Glutamatergic neuron (in vitro differentiated cells): ENCODE measurements at regions not wholly inside any gene's neighbourhood (a gene's known extent, or its start where the extent isn't known, plus 50 kb on each side); places are given as distances from the start of the nearest gene placed in this dataset.

ENCODE experiments used
- DNase-seq: peaks from one replicate; pipeline ENCODE4 v3.0.0; 2022
- H3K27ac Mint-ChIP-seq: one replicate; pipeline ENCODE4 v1.8.0; 2020; ENCODE audit warnings: mild to moderate bottlenecking, mixed read lengths, inconsistent platforms; ENCODE audit not compliant: unreplicated experiment
- H3K27me3 Mint-ChIP-seq: one replicate; pipeline ENCODE4 v1.8.0; 2020; ENCODE audit warnings: mild to moderate bottlenecking, moderate library complexity, mixed read lengths, inconsistent platforms; ENCODE audit not compliant: unreplicated experiment
- H3K36me3 Mint-ChIP-seq: one replicate; pipeline ENCODE4 v1.8.0; 2020; ENCODE audit warnings: mild to moderate bottlenecking, mixed read lengths, inconsistent platforms; ENCODE audit not compliant: unreplicated experiment
- H3K4me1 Mint-ChIP-seq: one replicate; pipeline ENCODE4 v1.8.0; 2020; ENCODE audit warnings: mild to moderate bottlenecking, low read depth, mixed read lengths, inconsistent platforms; ENCODE audit not compliant: unreplicated experiment
- H3K4me3 Mint-ChIP-seq: one replicate; pipeline ENCODE4 v1.8.0; 2020; ENCODE audit warnings: mild to moderate bottlenecking, mixed read lengths, inconsistent platforms; ENCODE audit not compliant: unreplicated experiment
- H3K9me3 Mint-ChIP-seq: one replicate; pipeline ENCODE4 v1.8.0; 2020; ENCODE audit warnings: mild to moderate bottlenecking, moderate library complexity, mixed read lengths, inconsistent platforms; ENCODE audit not compliant: unreplicated experiment
- TF ChIP-seq, protein P1 (sequence below): fragments of 200-600 bp; sonication (generic); IDR thresholded peaks from one replicate; pipeline ENCODE4 v1.5.0; 2021; ENCODE audit not compliant: partially characterized antibody, unreplicated experiment

DNA sequence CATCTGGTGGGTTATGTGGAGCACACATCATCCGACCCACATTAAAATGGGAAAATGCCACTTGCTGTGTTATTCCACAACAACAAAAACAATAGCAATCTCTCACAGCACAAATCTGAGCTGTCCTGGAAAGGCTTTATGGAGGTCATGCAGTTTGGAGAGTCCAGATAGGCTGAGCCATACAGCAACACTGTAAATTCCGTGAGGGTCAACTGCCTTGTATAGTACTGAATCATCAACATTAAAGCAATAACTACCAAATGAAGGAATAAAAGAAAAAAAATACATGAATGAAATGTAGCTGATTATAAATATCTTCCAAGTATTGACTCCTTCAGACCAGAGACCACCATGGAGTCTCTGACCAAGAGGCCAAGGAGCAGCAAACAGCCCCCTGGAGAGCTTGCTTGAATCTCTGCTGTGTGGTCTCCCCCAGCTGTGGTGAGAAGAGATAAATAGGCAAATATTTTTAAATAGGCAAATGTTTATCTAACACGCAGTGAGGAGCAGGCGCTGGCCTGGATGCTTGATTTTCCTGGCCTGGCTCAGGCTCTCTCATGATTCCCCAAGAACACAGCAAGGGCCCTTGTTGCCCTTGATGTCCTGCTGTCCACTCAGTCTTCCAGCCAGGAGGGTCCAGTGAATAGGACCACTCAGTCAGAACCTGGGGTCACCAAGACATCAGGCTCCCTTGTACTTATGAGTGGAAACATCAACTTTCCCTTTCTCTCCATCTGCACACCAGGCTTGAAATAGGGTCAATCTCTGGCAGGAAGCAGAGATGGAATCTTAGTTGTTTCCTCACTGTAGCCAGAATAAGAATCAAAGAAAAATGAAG lies 1021.3 kb downstream of the XPNPEP1 start:
- H3K9me3 Mint-ChIP-seq, result no peaks in the 10 kb centered on the region
- no peak for DNase-seq
- TF ChIP-seq, protein P1, sequence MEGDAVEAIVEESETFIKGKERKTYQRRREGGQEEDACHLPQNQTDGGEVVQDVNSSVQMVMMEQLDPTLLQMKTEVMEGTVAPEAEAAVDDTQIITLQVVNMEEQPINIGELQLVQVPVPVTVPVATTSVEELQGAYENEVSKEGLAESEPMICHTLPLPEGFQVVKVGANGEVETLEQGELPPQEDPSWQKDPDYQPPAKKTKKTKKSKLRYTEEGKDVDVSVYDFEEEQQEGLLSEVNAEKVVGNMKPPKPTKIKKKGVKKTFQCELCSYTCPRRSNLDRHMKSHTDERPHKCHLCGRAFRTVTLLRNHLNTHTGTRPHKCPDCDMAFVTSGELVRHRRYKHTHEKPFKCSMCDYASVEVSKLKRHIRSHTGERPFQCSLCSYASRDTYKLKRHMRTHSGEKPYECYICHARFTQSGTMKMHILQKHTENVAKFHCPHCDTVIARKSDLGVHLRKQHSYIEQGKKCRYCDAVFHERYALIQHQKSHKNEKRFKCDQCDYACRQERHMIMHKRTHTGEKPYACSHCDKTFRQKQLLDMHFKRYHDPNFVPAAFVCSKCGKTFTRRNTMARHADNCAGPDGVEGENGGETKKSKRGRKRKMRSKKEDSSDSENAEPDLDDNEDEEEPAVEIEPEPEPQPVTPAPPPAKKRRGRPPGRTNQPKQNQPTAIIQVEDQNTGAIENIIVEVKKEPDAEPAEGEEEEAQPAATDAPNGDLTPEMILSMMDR, result no peak
- H3K27ac Mint-ChIP-seq, result no peak overlapping the region
- H3K4me1 Mint-ChIP-seq, result peaks cover 2% of the 10 kb centered on the region
- H3K36me3 Mint-ChIP-seq, result no peaks in the 10 kb centered on the region
- H3K4me3 Mint-ChIP-seq, result no peak overlapping the region
- H3K27me3 Mint-ChIP-seq, result no peaks in the 10 kb centered on the region

DNA sequence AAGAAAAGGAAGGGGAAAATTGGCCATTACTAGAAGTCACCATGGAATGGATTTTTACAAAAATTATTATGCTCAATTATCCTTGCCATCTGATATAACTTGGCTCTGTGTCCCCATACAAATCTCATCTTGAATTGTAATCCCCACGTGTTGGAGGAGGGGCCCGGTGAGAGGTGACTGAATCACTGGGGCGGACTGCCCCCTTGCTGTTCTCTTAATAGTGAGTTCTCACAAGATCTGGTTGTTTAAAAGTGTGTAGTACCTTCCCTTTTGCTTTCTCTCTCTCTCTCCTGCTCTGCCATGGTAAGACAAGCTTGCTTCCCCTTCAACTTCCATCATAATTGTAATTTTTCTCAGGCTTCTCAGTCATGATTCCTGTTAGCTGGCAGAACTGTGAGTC lies 1023.6 kb downstream of the XPNPEP1 start:
- Mint-ChIP-seq H3K9me3 (no peaks in the 10 kb centered on the region), H3K27me3 (no peaks in the 10 kb centered on the region), H3K4me1 (no peaks in the 10 kb centered on the region), H3K27ac (no peak overlapping the region), H3K36me3 (no peaks in the 10 kb centered on the region), H3K4me3 (no peak overlapping the region)
- TF ChIP-seq, protein P1, result no peak
- DNase-seq, result no peak

DNA sequence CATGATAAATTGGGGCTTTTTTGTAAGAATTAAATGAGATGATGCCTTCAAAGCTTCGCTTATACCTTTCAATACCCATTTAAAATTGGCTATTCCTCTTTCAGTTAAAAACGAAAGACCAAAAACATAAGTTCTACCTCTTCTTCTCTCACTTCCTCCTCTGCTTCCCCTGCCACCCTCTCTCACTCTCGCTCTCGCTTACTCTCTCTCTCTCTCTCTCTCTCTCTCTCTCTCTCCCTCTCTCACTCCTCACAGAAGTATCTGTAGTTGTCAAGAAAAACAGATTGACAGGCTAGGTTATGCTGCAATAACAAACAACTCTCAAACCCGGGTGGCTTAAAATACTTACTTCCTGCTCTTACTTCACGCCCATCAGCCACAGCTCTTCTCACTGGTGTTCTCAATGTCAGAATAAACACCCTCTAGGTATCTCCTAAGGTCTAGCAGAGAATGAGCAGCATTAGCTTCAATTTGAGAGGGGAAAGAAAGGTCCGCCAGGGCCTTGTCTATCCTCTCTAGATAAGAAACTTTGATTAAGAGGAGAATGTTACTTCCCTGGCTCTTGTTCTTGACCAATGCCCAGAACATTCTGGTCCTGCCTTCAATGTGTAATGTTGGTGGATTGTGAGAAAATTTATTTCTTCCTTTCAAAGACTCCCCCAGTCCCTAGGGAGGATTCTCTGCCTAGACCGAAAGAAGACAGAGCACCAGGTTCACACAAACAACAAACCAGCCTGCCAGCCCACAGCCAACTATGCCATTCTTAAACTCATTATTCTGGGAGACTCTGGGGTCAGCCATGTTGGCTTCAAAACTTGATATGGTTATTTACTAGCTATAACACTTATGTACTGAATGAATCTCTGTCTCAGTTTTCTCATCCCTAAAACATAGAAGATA lies 1028.7 kb downstream of the XPNPEP1 start:
- Mint-ChIP-seq H3K4me3 (no peak overlapping the region), H3K9me3 (no peaks in the 10 kb centered on the region), H3K36me3 (no peaks in the 10 kb centered on the region), H3K27ac (no peak overlapping the region), H3K4me1 (no peaks in the 10 kb centered on the region), H3K27me3 (no peaks in the 10 kb centered on the region)
- TF ChIP-seq, protein P1, result no peak
- DNase-seq, result no peak

DNA sequence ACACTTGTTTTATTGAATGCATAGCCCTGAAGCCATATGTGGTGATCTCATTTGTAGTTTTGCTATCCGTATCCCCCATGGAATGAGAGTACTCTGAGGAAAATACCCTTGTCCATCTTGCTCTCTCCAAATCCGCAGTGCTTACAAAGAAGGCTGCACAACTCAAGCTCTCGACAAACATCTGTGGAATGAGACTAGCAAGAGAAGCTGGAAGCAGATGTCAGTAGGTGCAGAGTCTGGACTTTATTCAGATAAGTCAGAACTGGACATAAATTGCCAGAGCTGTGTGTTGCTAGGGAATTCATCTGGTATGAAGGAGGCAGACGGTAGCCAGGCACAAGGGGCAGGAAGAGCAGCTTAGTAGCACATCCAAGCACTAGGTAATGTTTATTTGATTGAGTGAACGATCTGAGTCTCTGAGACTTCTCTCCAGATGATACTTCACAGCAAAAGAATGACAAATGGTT lies 1046.2 kb downstream of the XPNPEP1 start:
- H3K9me3 Mint-ChIP-seq, result no peaks in the 10 kb centered on the region
- DNase-seq, result no peak
- H3K27me3 Mint-ChIP-seq, result peaks cover 2% of the 10 kb centered on the region
- no peak overlapping the region for H3K4me3 Mint-ChIP-seq
- no peaks in the 10 kb centered on the region for H3K36me3 Mint-ChIP-seq
- H3K27ac Mint-ChIP-seq, result peak overlapping the region; percentile 2
- H3K4me1 Mint-ChIP-seq, result peaks cover 6% of the 10 kb centered on the region
- TF ChIP-seq, protein P1, result no peak
